Left cardiac atrium (tissue), 4 donors: ENCODE measurements at regions not wholly inside any gene's neighbourhood (a gene's known extent, or its start where the extent isn't known, plus 50 kb on each side); places are given as distances from the start of the nearest gene placed in this dataset.
A peak's percentile ranks its signal among the peaks of the same experiment; 100 is the strongest.

Experiments
- ATAC-seq, 2 donors: fragments of 200-7000 bp; cut with Tn5 transposase; one replicate each; pipeline ENCODE4 v1.9.1; 2020; ENCODE audit warnings: mild to moderate bottlenecking in 2 of 2, moderate library complexity in 2 of 2
- DNase-seq: peaks from one replicate; pipeline ENCODE4 v3.0.0-alpha.2; 2020
- intact Hi-C, 2 donors: fragments of 100-400 bp; cut with DNase I; formaldehyde crosslinking; loops; one replicate each; pipeline versions ENCODE4 v1.14.1 to v1.15.1; 2022 to 2023
- donor health status: DM: no; HTN: yes; CAD: no.
- donor health status: DM: no; HTN: yes; CAD: no; lungs with severe emphysema.
- donor health status: DM: yes; HTN: yes; CAD: no.
- donor health status: Dilated cardiomyopathy.

GRCh38 chr15:31468911-31469785 lies 142.5 kb downstream of the KLF13 start:
- intact Hi-C loops: no loop called here
- DNase-seq: no peak
- no peak for ATAC-seq

DNA sequence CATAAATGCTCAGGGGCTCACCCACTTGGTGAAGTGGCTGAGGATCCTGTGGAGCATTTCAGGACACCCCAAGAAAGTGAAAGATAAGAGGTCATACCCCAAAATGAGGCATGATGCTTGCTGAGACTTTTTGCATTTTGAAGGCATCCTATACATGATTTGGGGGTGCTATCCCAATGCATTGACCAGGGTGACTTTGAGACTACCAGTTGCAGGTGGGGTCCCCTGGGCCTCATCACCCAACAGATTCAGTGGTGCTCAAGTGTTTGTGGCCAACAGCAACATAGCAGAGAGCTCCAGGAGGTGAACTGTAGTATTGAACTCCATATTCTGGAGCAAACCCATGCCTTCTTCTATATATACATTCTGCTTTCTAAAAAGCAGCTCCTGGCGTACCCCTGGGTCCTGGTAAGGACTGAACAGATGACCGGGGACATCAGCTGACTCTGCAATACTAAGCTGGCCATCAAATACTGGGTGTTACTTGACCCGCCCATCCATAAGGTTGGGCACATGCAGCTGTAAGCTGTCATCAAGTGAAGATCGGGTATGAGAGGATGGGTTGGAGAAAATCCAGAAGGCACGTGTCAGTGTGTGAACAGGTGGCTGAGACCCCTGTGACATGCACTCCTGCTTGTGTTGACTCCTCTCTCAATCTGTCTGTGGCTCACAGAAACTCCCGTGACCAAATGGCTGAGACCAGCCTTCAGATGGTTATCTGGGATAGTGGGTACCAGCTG lies 143.3 kb downstream of the KLF13 start:
- DNase-seq (no peak), ATAC-seq (no peak)
- intact Hi-C loops: no loop called here

DNA sequence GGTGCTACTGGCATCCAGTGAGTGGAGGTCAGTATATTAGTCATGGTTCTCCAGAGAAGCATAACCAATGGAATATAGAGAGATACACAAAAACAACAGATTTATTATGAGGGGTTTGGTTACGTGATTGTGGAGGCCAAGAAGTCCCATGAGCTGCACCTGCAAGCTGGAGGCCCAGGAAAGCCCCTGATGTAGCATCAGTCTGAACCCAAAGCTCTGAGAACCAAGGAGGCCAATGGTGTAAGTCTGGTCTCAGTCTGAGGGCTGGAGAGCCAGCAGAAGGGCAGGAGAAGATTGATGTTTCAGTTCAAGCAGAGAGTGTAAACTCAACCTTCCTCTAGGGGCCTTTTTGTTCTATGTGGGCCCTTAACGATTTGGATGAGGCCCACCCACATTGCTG lies 144.1 kb downstream of the KLF13 start:
- no peak for DNase-seq
- ATAC-seq: no peak
- intact Hi-C loops: no loop called here

GRCh38 chr15:31471731-31472430 lies 145.2 kb downstream of the KLF13 start:
- DNase-seq (no peak), ATAC-seq (peak; percentile 28 to 92)
- intact Hi-C loops: no loop called here

- intact Hi-C loops: no loop called here
- DNase-seq: no peak
Measured at GRCh38 chr15:31472636-31473384, 146.2 kb downstream of the KLF13 start.

DNA sequence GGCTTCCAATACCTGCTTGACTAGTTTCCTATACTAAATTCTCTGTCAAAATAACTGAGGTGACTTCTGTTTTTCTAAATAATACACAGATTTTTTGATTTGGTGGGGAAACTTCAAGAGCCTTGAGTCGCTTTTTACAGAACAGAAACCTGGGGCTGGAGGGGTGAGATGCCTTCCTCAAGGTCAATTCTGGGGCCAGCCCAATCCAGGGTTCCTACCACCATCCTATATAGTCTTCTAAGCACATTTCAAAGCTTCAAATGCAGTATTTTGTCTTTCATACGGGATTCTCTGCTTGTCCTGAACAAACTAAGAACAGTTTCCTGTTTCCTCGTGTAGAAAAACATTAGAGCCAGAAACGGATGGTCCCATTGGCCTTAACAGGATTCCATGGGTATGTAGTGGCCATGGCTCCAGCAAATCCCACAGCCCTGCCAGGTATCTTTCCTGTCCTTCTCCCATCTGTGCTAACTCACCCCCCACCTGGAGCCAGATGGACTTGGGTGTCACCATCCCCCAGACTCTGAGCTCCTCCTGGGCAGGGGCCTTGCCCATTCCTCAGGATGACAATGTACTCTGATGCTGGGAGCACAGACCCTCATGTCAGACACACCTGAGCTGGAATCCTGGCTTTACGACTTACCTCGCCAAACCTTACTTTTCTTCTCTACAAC lies 146.9 kb downstream of the KLF13 start:
- ATAC-seq (no peak), DNase-seq (no peak)
- intact Hi-C loops: no loop called here

More at GRCh38 chr15:31472636-31473384, 146.2 kb downstream of the KLF13 start:
- peak; percentile 63 to 82 for ATAC-seq

- DNase-seq (no peak), ATAC-seq (no peak)
- intact Hi-C loops: no loop called here
Measured at GRCh38 chr15:31474059-31474868, 147.6 kb downstream of the KLF13 start.

- intact Hi-C loops: no loop called here
- ATAC-seq (no peak), DNase-seq (no peak)
Measured at GRCh38 chr15:31476236-31476810, 149.7 kb downstream of the KLF13 start.

- ATAC-seq: no peak
- intact Hi-C loops: no loop called here
- DNase-seq: no peak
Measured at GRCh38 chr15:31476866-31477265, 150.2 kb downstream of the KLF13 start.

GRCh38 chr15:31477301-31477700 lies 150.7 kb downstream of the KLF13 start:
- ATAC-seq: no peak
- intact Hi-C loops: no loop called here
- DNase-seq: no peak

DNA sequence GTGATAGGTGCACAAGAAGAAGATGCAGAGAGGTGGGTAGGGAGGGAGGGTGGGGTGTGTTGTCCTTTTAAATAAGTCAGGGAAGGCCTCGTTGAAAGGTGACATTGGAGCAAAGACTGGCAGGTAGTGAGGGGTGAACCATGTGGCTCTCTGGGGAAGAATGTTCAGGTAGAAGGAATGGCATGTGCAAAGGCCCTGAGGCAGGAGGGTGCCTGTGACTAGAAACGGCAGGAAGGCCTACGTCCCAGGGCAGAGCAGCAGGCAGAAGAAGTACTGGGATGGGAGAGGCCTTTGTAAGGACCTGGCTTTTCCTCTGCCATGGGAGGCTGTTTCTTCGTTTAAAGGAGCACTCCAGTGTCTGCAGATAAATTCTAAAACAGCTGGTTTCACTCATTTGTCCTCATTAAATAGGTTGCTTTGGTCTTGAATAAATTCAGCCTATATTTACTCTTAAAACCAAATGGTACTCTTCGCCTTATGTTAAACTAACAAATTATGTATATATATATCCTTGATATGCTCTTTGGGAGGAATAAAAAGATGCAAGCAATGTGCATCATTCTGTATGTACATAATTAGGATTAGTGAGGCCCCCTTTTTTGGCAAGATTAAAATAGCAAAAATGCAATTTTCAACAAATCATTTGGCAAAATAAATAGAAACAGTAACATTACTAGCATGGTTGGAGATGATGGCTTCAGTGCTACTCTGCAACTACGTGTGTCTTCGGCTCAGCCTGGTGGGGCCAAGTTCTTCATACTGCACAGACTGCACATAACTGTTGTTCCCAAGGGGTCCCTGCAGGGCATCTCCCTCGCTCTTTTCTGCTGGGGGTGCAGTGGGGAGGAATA lies 151.4 kb downstream of the KLF13 start:
- intact Hi-C loops: no loop called here
- ATAC-seq (no peak), DNase-seq (no peak)

GRCh38 chr15:31478702-31479221 lies 152.1 kb downstream of the KLF13 start:
- intact Hi-C loops: no loop called here

GRCh38 chr15:31480356-31481025 lies 153.9 kb downstream of the KLF13 start:
- no peak for DNase-seq
- ATAC-seq: peak in 1 of 2 donors; percentile 19
- intact Hi-C loops: loop anchor here in 1 of 2 donors (10.0 kb wide), 3 partner anchors 46 to 156 kb away; partner anchors contain the start of gene KLF13

More at GRCh38 chr15:31478702-31479221, 152.1 kb downstream of the KLF13 start:
- ATAC-seq (no peak), DNase-seq (no peak)

DNA sequence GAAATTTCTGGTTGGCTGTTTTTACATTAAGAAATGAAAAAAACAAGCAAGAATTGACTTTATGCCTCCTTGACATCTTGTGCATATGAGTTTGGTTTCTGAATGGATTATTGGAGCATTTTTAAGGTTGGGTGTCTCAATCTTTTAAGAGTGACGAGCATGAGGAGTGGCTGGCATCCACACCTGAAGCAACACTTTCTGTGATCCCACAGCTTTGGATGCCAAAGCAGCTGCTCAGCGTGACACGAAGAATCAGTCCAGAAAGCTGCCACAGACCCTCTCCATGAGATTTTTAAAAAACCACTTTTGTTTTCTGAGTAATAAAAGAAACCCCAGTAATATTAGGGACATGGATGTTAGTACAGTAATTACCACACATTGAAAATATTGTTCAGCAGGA lies 154.5 kb downstream of the KLF13 start:
- ATAC-seq: no peak
- no peak for DNase-seq
- intact Hi-C loops: loop anchor here in 1 of 2 donors (10.0 kb wide), 3 partner anchors 46 to 156 kb away; partner anchors contain the start of gene KLF13

DNA sequence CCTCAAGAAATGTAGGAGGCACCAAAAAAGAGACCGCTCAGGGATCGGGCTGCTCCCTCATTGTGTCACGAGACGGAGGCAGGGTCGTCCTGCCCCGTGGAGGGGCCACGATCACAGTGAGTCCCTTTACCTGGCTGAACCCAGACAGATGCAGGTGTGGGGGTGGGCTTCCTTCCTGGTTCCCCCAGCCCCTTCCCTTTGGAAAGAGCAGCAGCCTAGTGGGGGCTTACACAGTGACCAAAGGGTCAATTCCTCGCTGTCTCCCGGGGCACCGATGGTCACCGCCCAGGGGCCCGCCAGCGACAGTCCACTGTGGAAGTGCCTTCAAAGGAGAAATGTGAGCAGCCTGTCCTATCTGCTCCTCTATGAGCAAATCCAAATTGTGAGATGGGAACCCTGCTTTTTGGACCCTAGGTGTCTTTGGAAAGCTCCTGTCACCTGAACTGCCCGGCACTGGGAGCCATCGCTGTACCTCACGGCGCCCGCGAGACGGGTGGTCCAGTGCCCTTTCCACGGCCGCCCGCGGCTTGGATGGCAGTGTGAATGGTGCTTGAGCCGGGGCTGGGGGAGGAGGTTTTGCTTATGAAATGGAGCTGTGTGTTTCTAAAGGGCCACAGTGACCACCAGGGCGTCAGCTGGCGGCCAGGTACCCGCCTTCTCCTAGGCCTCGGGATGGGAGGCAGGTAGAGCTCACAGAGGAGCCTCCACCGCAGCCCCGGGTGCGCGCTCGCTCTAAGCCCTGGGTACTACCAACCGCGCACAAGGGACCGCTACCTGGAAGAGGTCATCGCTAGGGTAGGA lies 155.7 kb downstream of the KLF13 start:
- DNase-seq (no peak), ATAC-seq (no peak)
- intact Hi-C loops: loop anchor here in 1 of 2 donors (10.0 kb wide), 3 partner anchors 48 to 158 kb away; partner anchors contain the start of gene KLF13
